HepG2 (cell line): ENCODE measurements at regions not wholly inside any gene's neighbourhood (a gene's known extent, or its start where the extent isn't known, plus 50 kb on each side); places are given as distances from the start of the nearest gene placed in this dataset.

Experiments used
- ATAC-seq: fragments of 200-7000 bp; cut with Tn5 transposase; 3 replicates; pipeline ENCODE4 v1.9.1; 2020; ENCODE audit warnings: mild to moderate bottlenecking, moderate library complexity
- BruUV-seq: library from RNA; stranded (reverse); fragments of 400-500 nt; replicated peaks from 2 replicates; lab custom pipeline; 2021; lab: Mats Ljungman, UMichigan
- CTCF ChIA-PET: fragments of 300-600 bp; formaldehyde crosslinking; extraction: SDS; loops from one replicate; lab custom pipeline; 2021; ENCODE audit warnings: low total read pairs, inconsistent platforms, low intra/inter-chr PET ratio; lab: Yijun Ruan, JAX
- POLR2A ChIA-PET: fragments of 350-600 bp; sonication (Branson Sonifier 250); formaldehyde crosslinking; loops from one replicate; lab custom pipeline; 2020; ENCODE audit warnings: antibody characterized with exemption, inconsistent platforms; lab: Yijun Ruan, JAX
- DNase-seq: peaks from one replicate; pipeline ENCODE4 v3.0.0-alpha.2; 2015; ENCODE audit warnings: low spot score
- FAIRE-seq: peaks from 3 replicates; lab custom pipeline; 2011; peaks lifted over from hg19 to GRCh38; lab: Jason Lieb, UNC
- H2AFZ ChIP-seq: one replicate; pipeline ENCODE4 v1.6.1; 2011; ENCODE audit warnings: low read length, inconsistent platforms
- H3K27ac ChIP-seq: fragments of 300-600 bp; 3 replicates; pipeline ENCODE4 v1.8.0; 2011; ENCODE audit warnings: mixed run types, mild to moderate bottlenecking, mixed read lengths, low read length, inconsistent platforms; ENCODE audit not compliant: insufficient read depth; ENCODE audit errors: extremely low read length
- H3K27me3 ChIP-seq, 2 experiments: fragments of 200-600 bp in 1 of 2; 2 replicates in 1 of 2; 3 replicates in 1 of 2; pipeline versions ENCODE4 v1.6.0 to v1.8.0; 2011; ENCODE audit warnings: low read length in 2 of 2, mild to moderate bottlenecking in 2 of 2, moderate library complexity in 2 of 2, inconsistent platforms in 1 of 2; ENCODE audit not compliant: insufficient read depth in 2 of 2, control insufficient read depth in 1 of 2
- H3K36me3 ChIP-seq, 2 experiments: fragments of 200-600 bp in 1 of 2; replicated peaks in 1 of 2; 2 replicates in 1 of 2; 3 replicates in 1 of 2; pipeline versions ENCODE4 v1.5.1 to v1.8.0; 2011; ENCODE audit warnings: low read length in 2 of 2, inconsistent platforms in 1 of 2; ENCODE audit not compliant: insufficient read depth in 2 of 2, control insufficient read depth in 1 of 2
- H3K4me1 ChIP-seq: 2 replicates; pipeline ENCODE4 v1.5.1; 2012; ENCODE audit warnings: low read length, inconsistent platforms; ENCODE audit not compliant: insufficient read depth
- H3K4me2 ChIP-seq: 2 replicates; pipeline ENCODE4 v1.6.0; 2011; ENCODE audit warnings: low read depth, low read length, inconsistent platforms
- H3K4me3 ChIP-seq, 3 experiments: fragments of 200-600 bp in 1 of 3; sonication (generic), shearing (Covaris generic) in 1 of 3; replicated peaks in 1 of 3; 2 replicates each; pipeline ENCODE4 v1.5.1; 2011 to 2016; ENCODE audit warnings: low read length in 3 of 3, inconsistent platforms in 2 of 3, low read depth in 2 of 3, mild to moderate bottlenecking in 2 of 3, control low read depth in 1 of 3, mixed read lengths in 1 of 3; ENCODE audit not compliant: insufficient read depth in 1 of 3
- H3K79me2 ChIP-seq: one replicate; pipeline ENCODE4 v1.6.1; 2011; ENCODE audit warnings: low read length, inconsistent platforms; ENCODE audit not compliant: insufficient read depth
- H3K9ac ChIP-seq: 2 replicates; pipeline ENCODE4 v1.6.0; 2011; ENCODE audit warnings: mild to moderate bottlenecking, low read depth, low read length, inconsistent platforms; ENCODE audit not compliant: insufficient read depth
- H3K9me3 ChIP-seq: 2 replicates; pipeline ENCODE4 v1.5.1; 2012; ENCODE audit warnings: mild to moderate bottlenecking, low read length
- H4K20me1 ChIP-seq: 2 replicates; pipeline ENCODE4 v1.6.0; 2011; ENCODE audit warnings: inconsistent platforms, mild to moderate bottlenecking, low read length, moderate library complexity; ENCODE audit not compliant: insufficient read depth
- DNMT1 ChIP-seq: sonication (generic); formaldehyde crosslinking; IDR thresholded peaks from 2 replicates; pipeline ENCODE4 v1.5.1; 2020; ENCODE audit warnings: mild to moderate bottlenecking, missing genetic modification reagents
- GTF2F1 ChIP-seq: fragments of 150-350 bp; IDR thresholded peaks from 2 replicates; pipeline ENCODE4 v1.6.1; 2014; ENCODE audit warnings: low read length
- KDM1A ChIP-seq: IDR thresholded peaks from 2 replicates; pipeline ENCODE4 v1.6.1; 2016; ENCODE audit warnings: missing compliant biosample characterization
- MTA1 ChIP-seq: sonication (generic); formaldehyde crosslinking; IDR thresholded peaks from 2 replicates; pipeline ENCODE4 v1.4.0; 2020; ENCODE audit warnings: missing genetic modification reagents, mild to moderate bottlenecking, borderline replicate concordance
- RBM22 ChIP-seq: fragments of 200-400 bp; formaldehyde crosslinking; optimal IDR thresholded peaks from 2 replicates; pipeline ENCODE3; 2017; ENCODE audit warnings: mild to moderate bottlenecking, low read length, moderate library complexity
- ZBTB42 ChIP-seq: sonication (generic); formaldehyde crosslinking; IDR thresholded peaks from 2 replicates; pipeline ENCODE4 v1.5.0; 2020; ENCODE audit warnings: mild to moderate bottlenecking, missing genetic modification reagents
- ZFY ChIP-seq: sonication (generic); formaldehyde crosslinking; IDR thresholded peaks from 2 replicates; pipeline ENCODE4 v1.4.0; 2020; ENCODE audit warnings: missing genetic modification reagents
- ZNF232 ChIP-seq: sonication (generic); formaldehyde crosslinking; IDR thresholded peaks from 2 replicates; pipeline ENCODE4 v1.4.0; 2020; ENCODE audit warnings: missing genetic modification reagents, borderline replicate concordance
- ZNF496 ChIP-seq: sonication (generic); formaldehyde crosslinking; IDR thresholded peaks from 2 replicates; pipeline ENCODE4 v1.8.1; 2023; ENCODE audit warnings: mild to moderate bottlenecking, moderate library complexity, missing genetic modification reagents; ENCODE audit not compliant: insufficient replicate concordance
- WGBS: methylation state at CpG from one replicate; pipeline ENCODE4 v1.1.6; 2017; ENCODE audit warnings: low lambda C conversion rate; 5-methylcytosine and 5-hydroxymethylcytosine counted together
- in situ Hi-C: cut with HindIII; loops from 2 replicates; pipeline ENCODE4 v1.10.0; 2017; ENCODE audit warnings: low pct_unique_long_range_greater_than_20kb; ENCODE audit not compliant: extremely low pct_ligation_motif_present
- intact Hi-C: fragments of 100-400 bp; cut with micrococcal nuclease; formaldehyde crosslinking; loops from one replicate; pipeline ENCODE4 v1.10.0; 2022; ENCODE audit not compliant: unreplicated experiment
- TF ChIP-seq, protein P1 (sequence below): sonication (generic); formaldehyde crosslinking; IDR thresholded peaks from 2 replicates; pipeline ENCODE4 v1.5.1; 2020; ENCODE audit warnings: mild to moderate bottlenecking, moderate library complexity, missing genetic modification reagents
- TF ChIP-seq, protein P2 (sequence below): sonication (generic); formaldehyde crosslinking; IDR thresholded peaks from 2 replicates; pipeline ENCODE4 v1.9.0; 2022; ENCODE audit warnings: missing genetic modification reagents, mild to moderate bottlenecking, borderline replicate concordance

- Histone ChIP-seq H3K36me3 (no peaks in the 10 kb centered on the region), H3K9ac (no peak overlapping the region), H3K4me1 (no peaks in the 10 kb centered on the region), H3K79me2 (no peaks in the 10 kb centered on the region)
- ATAC-seq (no peak), FAIRE-seq (no peak)
- intact Hi-C loops = no loop called here
- 21% methylated on average over 6 of the region's 6 CpGs for WGBS
- ChIA-PET POLR2A (no interaction called here), CTCF (no interaction called here)
- no peak for TF ChIP-seq GTF2F1
- no peak for TF ChIP-seq DNMT1 (CRISPR knock-in tag)
- TF ChIP-seq RBM22 = no peak
- no peak for TF ChIP-seq KDM1A (CRISPR knock-in tag)
- no peak for TF ChIP-seq ZBTB42 (CRISPR knock-in tag)
- no peak for TF ChIP-seq ZNF496 (CRISPR knock-in tag)
- TF ChIP-seq MTA1 = no peak
- TF ChIP-seq ZNF232 = no peak
- TF ChIP-seq, protein P1, sequence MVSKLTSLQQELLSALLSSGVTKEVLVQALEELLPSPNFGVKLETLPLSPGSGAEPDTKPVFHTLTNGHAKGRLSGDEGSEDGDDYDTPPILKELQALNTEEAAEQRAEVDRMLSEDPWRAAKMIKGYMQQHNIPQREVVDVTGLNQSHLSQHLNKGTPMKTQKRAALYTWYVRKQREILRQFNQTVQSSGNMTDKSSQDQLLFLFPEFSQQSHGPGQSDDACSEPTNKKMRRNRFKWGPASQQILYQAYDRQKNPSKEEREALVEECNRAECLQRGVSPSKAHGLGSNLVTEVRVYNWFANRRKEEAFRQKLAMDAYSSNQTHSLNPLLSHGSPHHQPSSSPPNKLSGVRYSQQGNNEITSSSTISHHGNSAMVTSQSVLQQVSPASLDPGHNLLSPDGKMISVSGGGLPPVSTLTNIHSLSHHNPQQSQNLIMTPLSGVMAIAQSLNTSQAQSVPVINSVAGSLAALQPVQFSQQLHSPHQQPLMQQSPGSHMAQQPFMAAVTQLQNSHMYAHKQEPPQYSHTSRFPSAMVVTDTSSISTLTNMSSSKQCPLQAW = no peak
- TF ChIP-seq, protein P2, sequence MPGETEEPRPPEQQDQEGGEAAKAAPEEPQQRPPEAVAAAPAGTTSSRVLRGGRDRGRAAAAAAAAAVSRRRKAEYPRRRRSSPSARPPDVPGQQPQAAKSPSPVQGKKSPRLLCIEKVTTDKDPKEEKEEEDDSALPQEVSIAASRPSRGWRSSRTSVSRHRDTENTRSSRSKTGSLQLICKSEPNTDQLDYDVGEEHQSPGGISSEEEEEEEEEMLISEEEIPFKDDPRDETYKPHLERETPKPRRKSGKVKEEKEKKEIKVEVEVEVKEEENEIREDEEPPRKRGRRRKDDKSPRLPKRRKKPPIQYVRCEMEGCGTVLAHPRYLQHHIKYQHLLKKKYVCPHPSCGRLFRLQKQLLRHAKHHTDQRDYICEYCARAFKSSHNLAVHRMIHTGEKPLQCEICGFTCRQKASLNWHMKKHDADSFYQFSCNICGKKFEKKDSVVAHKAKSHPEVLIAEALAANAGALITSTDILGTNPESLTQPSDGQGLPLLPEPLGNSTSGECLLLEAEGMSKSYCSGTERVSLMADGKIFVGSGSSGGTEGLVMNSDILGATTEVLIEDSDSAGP (CRISPR knock-in tag) = no peak
- no peak for TF ChIP-seq ZFY (CRISPR knock-in tag)
- TF ChIP-seq, all 625 proteins: peak for 0
- BruUV-seq = no TSS peak
- Histone ChIP-seq H3K27me3 (peaks cover 0 to 8% of the 10 kb centered on the region in 2 experiments; a peak in 1 of 5 replicates), H3K27ac (no peak overlapping the region), H4K20me1 (no peaks in the 10 kb centered on the region), H3K9me3 (no peaks in the 10 kb centered on the region), H3K4me2 (no peak overlapping the region), H3K4me3 (no peak overlapping the region), H2AFZ (no peak overlapping the region)
- in situ Hi-C loops = no loop called here
- no peak for DNase-seq
Observed at GRCh38 chr4:154009788-154010187, 220.9 kb upstream of the SFRP2 start.
